Kidney epithelial cell (primary cell): ENCODE measurements at regions not wholly inside any gene's neighbourhood (a gene's known extent, or its start where the extent isn't known, plus 50 kb on each side); places are given as distances from the start of the nearest gene placed in this dataset.
"Not testable (repeated sequence)": the region's sequence is repeated elsewhere in the genome, so short reads cannot be mapped to it uniquely, and the experiment has no call there.

Experiments used
- DNase-seq: peaks from one replicate; pipeline ENCODE4 v3.0.0-alpha.2; 2010; ENCODE audit warnings: low read depth
- H3K27me3 ChIP-seq: 2 replicates; pipeline ENCODE4 v1.6.0; 2011; ENCODE audit warnings: low read length; ENCODE audit not compliant: control insufficient read depth, insufficient read depth
- H3K36me3 ChIP-seq: 2 replicates; pipeline ENCODE4 v1.5.1; 2011; ENCODE audit warnings: low read length; ENCODE audit not compliant: control insufficient read depth, insufficient read depth
- H3K4me3 ChIP-seq: 2 replicates; pipeline ENCODE4 v1.5.1; 2011; ENCODE audit warnings: low read depth, mild to moderate bottlenecking, control low read depth, low read length
- CTCF ChIP-seq: IDR thresholded peaks from 2 replicates; pipeline ENCODE4 v1.5.1; 2011; ENCODE audit warnings: mild to moderate bottlenecking, moderate library complexity, low read length, control low read depth, inconsistent platforms; ENCODE audit not compliant: insufficient read depth, poor library complexity, severe bottlenecking

GRCh38 chrX:55159551-55159950 is 60.6 kb upstream of the PAGE5 start:
- H3K27me3 ChIP-seq: peaks cover 2% of the 10 kb centered on the region
- no peak for DNase-seq
- H3K36me3 ChIP-seq: no peaks in the 10 kb centered on the region
- no peak for TF ChIP-seq CTCF
- H3K4me3 ChIP-seq: no peak overlapping the region

- H3K36me3 ChIP-seq: no peaks in the 10 kb centered on the region
- peak; percentile 54 for TF ChIP-seq CTCF
- peak; percentile 69 for DNase-seq
- H3K4me3 ChIP-seq: peak overlapping the region; percentile 55
- peaks cover 2% of the 10 kb centered on the region for H3K27me3 ChIP-seq
These were observed 59.2 kb upstream of the PAGE5 start for GRCh38 chrX:55160685-55161552.

GRCh38 chrX:55161581-55161980 is 58.6 kb upstream of the PAGE5 start:
- H3K36me3 ChIP-seq: no peaks in the 10 kb centered on the region
- peak overlapping the region; percentile 55 for H3K4me3 ChIP-seq
- H3K27me3 ChIP-seq: peaks cover 2% of the 10 kb centered on the region
- no peak for DNase-seq
- TF ChIP-seq CTCF: no peak

- no peak for TF ChIP-seq CTCF
- Histone ChIP-seq H3K4me3 (no peak overlapping the region), H3K36me3 (no peaks in the 10 kb centered on the region), H3K27me3 (peaks cover 2% of the 10 kb centered on the region)
- no peak for DNase-seq
These were observed 57.0 kb upstream of the PAGE5 start for GRCh38 chrX:55163171-55163570.

- H3K4me3 ChIP-seq, H3K27me3 ChIP-seq, H3K36me3 ChIP-seq, DNase-seq: not testable (repeated sequence)
These were observed 55.1 kb upstream of the PAGE5 start for GRCh38 chrX:55165026-55165425.

- H3K27me3 ChIP-seq: peaks cover 2% of the 10 kb centered on the region
- no peak for TF ChIP-seq CTCF
- no peak overlapping the region for H3K4me3 ChIP-seq
- DNase-seq: no peak
- no peaks in the 10 kb centered on the region for H3K36me3 ChIP-seq
These were observed 52.9 kb upstream of the PAGE5 start for GRCh38 chrX:55167124-55167803.
